HFF-Myc (cell line): ENCODE measurements at regions not wholly inside any gene's neighbourhood (a gene's known extent, or its start where the extent isn't known, plus 50 kb on each side); places are given as distances from the start of the nearest gene placed in this dataset.

Source experiments
- DNase-seq: peaks from one replicate; pipeline ENCODE4 v3.0.0-alpha.2; 2011; ENCODE audit warnings: low read depth; ENCODE audit errors: extremely low read depth
- H3K4me3 ChIP-seq: replicated peaks from 2 replicates; pipeline ENCODE4 v1.5.1; 2011; ENCODE audit warnings: low read depth, mild to moderate bottlenecking, control low read depth, low read length
- TF ChIP-seq, protein P1 (sequence below): IDR thresholded peaks from 2 replicates; pipeline ENCODE4 v1.5.1; 2012; ENCODE audit warnings: mild to moderate bottlenecking, low read depth, low read length, control low read depth; ENCODE audit errors: missing control alignments

DNA sequence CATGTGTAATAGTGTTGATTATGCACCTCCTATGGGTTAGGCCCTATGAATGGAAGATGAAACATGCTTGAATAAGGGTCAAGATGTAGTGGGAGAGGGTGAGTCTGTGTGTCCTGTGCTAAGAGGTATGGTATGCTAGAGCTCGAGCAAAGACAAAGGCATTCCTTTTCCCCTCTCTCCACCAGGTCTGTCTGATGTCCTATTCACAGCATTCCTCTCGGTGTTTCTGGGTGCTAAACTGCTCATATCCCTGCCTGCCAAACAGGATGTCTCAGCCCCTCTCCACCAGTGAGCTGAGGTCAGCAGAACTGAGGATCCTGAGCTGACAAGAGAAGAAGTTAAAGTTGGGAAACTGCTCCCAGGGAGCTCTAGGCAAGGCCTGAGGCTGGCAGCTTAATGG is 344.9 kb downstream of the TSN start:
- TF ChIP-seq, protein P1, sequence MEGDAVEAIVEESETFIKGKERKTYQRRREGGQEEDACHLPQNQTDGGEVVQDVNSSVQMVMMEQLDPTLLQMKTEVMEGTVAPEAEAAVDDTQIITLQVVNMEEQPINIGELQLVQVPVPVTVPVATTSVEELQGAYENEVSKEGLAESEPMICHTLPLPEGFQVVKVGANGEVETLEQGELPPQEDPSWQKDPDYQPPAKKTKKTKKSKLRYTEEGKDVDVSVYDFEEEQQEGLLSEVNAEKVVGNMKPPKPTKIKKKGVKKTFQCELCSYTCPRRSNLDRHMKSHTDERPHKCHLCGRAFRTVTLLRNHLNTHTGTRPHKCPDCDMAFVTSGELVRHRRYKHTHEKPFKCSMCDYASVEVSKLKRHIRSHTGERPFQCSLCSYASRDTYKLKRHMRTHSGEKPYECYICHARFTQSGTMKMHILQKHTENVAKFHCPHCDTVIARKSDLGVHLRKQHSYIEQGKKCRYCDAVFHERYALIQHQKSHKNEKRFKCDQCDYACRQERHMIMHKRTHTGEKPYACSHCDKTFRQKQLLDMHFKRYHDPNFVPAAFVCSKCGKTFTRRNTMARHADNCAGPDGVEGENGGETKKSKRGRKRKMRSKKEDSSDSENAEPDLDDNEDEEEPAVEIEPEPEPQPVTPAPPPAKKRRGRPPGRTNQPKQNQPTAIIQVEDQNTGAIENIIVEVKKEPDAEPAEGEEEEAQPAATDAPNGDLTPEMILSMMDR, result no peak
- no peak overlapping the region for H3K4me3 ChIP-seq
- no peak for DNase-seq

DNA sequence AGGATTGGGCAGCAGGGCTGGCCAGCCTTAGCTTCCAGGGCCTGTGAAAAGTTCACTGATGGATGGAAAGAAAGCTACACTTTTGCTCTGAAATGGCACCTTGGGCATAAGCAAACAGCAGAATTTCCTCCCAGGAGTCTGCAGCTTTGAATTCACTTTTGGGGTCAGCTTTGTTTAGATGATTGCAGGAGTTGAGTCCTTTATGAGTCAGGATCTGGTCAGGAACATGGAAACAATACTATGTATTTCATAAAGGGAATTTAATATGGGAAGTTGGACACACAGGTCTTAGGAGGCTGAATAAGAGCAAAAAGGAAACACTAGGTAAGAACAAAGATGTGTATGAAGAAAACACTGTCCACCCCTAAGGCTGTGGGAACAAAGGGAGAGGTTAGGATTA is 345.3 kb downstream of the TSN start:
- no peak for DNase-seq
- no peak overlapping the region for H3K4me3 ChIP-seq
- TF ChIP-seq, protein P1, result no peak

DNA sequence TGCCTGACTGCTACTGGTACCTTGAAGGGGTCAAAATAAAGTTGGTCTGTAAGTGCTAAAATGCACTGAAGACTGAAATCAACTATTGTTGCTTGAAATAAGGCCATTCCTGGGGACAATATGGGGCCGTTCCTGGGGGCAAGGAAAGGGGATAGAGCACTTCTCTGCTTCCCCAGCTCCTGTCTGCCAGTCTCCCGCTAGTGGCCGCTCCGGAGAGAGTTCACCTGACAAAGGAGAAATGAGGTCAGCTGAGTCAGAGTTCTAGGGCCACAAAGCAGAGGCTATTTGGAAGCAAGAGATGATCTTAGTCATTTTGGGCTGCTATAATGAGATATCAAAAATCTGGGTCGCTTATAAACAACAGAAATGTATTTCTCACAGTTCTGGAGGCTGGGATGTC is 345.9 kb downstream of the TSN start:
- no peak overlapping the region for H3K4me3 ChIP-seq
- no peak for DNase-seq
- TF ChIP-seq, protein P1, result no peak

DNA sequence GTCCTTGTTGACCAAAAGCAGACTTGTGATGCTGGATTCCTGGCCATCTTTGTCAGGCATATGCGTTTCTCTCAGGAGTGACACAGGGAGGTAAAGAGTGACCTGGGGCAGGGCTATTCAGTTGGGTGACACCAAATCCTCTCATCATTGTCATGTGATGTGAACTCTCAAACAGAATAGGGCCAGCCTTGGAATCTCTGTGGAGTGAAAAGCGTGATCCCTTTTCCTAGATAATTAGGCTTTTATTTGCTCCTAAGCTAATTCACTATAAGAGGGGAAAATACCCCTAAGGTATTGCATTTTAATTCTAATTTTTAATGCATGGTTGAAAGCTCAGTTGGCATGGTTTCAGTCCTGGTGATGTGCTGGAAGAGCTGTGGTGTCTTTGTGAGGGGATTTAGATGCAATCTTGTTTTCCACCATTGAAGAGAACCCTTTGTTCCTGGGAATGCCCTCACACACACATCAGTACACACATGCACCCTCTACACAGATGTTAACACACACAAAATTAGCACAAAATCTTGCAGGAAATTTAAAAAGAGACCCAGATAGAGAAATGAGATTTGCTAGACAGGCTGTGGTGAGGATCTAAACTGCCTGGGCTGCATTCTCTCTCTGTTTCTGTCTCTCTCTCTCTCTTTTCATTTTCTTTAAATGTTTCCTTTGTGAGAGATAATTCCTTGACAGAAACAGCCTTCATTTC is 349.9 kb downstream of the TSN start:
- no peak for DNase-seq

DNA sequence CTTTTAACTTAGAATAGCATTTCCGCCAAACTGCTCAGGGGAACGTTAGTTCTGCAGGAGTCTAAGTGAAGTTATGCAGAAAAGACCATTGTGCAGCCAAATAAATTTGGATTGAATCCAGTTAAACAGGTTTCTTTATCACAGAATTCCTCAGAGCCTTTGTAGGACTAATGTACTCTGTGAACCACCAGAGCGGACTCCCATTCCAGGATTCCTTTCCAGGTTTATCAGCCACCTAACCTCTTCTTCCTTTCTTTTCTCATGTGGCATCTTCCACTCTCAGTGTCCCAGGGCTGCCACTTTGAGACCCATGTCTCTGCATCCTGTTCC is 350.4 kb downstream of the TSN start:
- no peak for DNase-seq
- TF ChIP-seq, protein P1, result no peak
- no peak overlapping the region for H3K4me3 ChIP-seq

More for the DNA sequence above, 349.9 kb downstream of the TSN start:
- TF ChIP-seq, protein P1, result no peak
- no peak overlapping the region for H3K4me3 ChIP-seq

DNA sequence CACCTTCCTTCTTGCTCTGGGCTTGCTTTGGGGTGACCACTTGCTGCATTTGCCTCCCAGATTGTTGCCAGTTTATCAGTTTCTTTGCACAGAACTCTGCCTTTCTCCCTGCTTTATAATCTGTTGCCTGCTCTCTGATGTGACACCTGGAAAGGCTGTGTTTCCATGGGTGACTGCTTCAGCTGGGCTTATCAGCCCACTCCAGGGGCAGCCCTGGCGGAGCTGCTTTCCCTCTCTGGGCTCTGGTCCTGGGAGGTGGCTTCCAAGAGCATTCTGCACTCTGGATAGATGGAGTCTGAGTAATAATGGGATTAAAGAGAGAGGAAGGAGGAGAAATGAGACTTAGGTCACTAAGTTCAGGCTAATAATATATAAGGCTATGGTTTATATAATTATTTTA is 352.7 kb downstream of the TSN start:
- H3K4me3 ChIP-seq, result no peak overlapping the region
- DNase-seq, result no peak
- TF ChIP-seq, protein P1, result no peak
